Hematopoietic multipotent progenitor cell treated with erythropoietin and hydrocortisone succinate and interleukin-3 and kit ligand, for 4 days (in vitro differentiated cells): ENCODE measurements at regions not wholly inside any gene's neighbourhood (a gene's known extent, or its start where the extent isn't known, plus 50 kb on each side); places are given as distances from the start of the nearest gene placed in this dataset.

Experiments used
- DNase-seq: peaks from one replicate; pipeline ENCODE4 v3.0.0-alpha.2; 2015

DNA sequence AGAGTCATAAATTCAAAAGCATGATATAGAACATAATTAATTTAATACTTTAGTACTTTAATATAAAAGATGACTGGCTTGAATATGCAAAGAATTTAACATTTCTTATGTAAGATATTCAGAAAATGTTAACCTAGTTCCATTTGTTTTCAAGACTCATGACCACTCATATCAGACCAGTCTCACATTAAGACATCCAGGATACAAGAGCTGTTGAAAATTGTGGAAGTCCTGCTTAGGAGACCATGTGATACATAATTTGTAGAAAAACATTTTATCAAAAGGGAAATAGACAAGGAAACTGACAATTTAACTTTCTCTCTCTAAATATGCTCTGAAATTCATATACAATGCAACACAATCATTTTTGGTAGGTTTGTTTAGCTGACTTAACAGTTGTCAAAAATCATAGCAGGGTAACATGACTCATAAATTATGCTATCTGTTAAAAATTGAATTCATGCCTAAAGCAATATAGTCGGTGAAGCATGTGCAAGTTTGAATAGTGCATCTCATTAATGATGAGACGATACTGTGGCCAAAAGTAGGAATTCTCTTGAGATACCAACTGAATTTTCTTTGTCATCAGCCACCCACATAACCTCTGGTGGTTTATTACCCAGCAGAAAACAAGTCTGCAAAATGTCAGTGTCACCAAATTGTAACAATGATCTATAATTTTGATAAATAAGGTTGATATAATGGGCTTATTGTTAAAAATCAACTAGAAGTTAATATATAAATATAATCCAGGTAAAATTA lies 211.4 kb downstream of the GASK1B start:
- DNase-seq, result no peak

DNA sequence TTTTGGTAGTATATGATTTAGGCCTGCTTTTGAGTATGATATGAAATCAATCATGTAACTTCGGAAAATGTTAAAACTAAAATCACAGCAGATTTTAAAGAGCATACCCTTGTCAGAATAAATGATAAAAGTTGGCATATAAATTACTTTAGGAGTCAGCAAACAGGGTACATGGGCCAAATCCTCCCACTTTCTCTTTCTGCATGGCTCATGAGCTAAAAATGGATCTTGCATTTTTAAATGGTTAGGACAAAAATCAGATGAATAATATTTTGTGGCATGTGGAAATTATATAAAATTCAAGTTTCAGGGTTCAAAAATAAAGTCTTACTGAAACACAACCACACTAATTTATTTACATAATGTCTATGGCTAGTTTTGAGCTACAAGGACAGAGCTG lies 214.9 kb downstream of the GASK1B start:
- no peak for DNase-seq

DNA sequence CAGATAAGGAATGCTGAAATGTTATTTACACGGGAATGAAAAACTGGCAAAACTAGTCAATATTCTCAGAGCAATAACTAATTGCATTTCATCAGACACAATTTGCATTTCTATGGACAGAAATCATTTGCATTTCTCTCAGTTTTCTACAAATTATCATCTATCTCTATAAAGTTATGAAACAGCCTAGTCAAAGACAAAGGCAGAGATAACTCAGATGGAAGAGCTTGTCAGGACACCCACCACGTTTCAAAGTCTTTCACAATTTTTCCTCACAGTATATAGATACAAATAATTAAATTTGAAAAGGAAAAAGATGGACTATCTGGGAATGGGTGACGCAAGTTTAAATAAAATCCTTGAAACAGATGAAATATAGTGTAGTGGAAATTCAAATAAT lies 230.8 kb downstream of the GASK1B start:
- DNase-seq, result no peak

DNA sequence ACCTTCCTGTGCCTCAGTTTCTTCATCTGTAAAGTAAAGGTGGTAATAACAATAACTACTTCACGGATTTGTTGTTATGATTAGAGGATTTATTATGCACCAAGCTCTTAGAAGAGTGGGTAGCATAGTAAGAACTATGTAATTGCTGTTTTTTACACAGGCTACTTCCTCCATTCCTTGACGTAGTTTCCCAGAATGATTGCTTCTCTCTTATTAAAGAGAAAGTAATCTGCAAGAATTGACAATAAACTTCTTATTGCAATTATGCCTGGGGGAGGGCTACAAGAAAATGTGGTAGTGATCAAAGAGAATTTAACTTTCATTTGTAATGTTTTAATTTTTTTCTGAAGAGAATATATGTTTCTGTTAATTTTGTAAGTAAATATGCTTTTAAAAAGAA lies 238.7 kb downstream of the GASK1B start:
- no peak for DNase-seq

DNA sequence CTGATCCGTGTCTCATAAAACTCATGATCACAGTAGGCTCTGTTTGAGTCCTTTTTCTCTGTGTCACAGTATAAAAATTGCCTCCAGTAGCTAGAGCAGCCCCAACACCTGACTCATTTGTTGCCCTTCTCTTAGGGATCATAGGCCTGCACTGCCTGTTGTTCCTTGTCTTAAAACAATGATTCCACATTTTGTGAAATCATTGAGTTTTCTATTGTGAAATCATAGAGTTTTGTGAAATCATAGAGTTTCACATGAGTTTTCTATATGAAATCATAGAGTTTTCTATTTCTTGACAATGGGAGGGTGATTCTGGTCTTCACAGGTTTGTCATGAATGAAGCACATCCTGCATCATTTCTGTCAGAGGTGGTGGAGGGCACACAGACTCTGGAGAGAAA lies 239.9 kb downstream of the GASK1B start:
- DNase-seq, result no peak

DNA sequence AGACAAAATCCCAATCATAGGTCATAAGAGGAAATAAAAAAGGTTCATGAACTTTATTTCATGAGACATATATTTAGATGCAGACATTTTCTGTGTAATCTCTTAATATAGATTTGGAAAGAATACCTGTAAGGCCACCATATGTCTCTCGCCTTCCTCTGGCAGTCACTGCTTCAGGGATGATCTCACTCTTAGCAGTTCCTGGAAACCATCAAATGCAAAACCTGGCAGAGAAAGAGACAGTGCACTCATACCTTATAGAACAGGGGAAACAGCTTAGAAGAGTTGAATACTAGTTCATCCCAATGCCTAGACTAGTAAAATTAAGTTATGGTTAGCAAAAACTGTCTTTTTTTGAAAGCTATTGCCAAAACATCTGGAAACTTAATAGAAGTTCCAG lies 243.3 kb downstream of the GASK1B start:
- DNase-seq, result no peak

DNA sequence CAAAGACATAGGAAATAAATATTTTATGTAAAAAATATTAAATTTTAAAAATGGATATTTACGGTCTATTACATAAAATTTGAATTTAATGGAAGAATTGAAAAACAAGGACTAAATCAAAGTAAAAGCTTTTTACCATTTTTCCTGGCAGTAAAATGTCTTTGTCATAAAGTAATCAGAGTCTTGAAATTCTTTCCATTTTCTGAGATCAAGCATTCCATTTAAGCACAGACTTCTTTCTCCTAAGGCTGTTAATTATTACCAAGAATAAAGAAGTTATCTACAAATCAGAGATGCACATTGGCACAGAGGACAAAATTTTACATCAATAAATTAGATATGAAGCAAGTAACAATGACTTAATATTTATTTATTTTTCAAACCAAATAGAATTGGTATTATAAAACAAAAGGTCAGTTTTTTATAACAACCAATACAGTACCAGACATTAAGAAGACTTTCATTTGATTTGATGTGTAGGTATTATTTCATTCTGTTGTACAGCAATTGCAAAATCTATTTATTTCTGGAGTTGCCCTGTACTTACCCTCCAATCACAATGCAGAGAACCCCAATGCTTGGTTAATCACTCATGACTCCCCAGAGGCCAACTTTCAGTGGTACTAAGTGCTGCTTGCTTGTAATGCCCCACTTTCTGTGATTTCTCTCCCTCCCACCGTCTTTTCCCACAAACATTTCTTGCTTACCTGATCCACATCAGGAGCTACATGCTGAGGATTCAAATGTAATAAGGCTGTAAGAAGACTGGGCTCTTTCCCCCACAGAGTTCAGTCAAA lies 254.6 kb downstream of the GASK1B start:
- DNase-seq, result no peak

DNA sequence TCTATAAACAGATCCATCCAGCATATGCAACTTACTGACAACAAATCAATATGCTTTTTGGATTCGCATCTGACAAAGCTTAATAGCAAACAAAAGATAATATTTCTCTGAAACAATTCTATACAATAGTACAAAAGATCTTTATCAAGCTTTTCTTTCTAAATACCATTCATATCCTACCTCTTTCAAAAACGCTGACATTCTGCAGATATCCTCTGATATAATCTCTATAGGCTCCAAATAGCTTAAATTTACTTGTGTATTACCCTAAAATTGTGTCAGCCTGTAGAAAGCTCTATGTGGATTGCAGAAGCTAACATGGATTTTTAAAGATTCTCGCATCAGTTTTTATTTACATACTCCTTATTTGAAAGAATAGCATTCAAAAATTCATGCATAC lies 260.6 kb downstream of the GASK1B start:
- DNase-seq, result no peak

DNA sequence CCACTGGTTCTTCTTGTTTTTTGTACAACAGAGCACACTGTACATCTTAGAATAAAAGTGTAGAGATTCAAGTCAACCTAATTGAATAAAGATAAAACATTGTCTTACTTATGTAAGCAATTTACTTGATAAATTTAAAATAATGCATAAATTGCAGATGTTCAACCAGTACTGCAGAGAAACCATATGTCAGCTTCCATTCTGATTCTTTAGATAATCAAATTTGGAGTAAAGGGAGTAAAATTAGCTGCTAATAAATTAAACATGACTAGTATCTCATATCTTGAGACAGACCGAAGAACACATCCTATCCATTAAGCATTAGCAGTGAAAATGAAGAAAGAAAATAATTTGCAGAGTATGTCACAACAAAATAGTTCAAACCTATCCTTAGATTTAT lies 261.2 kb downstream of the GASK1B start:
- DNase-seq, result no peak

DNA sequence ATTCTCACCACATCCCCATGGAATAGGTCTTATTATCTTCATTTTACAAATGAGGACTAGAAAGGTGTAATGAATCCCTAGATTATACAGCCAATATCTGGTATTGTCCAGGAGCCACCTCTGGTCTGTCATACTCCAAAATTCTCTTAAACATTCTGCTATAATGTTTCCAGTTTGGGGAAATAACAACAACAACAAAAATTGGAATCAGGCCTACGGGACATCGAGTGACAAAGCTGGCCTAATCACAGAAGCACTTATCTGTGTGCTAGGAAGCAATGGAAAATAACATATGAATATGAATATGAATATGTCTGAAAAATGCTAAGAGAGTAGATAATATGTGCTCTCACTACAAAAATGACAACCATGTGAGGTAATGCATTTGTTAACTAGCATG lies 264.1 kb downstream of the GASK1B start:
- DNase-seq, result no peak

DNA sequence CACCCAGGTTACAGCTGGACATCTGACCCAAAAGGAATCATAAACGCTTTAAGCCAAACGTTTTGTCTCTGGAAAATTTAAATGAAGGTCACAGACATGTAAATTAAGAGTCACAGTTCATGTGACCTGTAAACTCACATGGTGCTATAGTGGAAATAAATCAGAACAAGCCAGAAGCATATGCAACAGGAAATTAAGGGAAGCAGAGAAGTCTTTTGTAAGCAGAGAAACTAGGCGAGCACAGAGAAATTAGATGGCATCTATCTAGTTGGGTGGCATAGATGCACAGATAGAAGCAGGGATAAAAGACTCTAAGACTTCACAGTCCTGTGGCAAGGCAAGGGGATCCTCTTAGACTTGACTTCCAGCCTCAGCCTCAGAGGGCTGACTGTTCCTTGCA lies 264.8 kb downstream of the GASK1B start:
- no peak for DNase-seq

DNA sequence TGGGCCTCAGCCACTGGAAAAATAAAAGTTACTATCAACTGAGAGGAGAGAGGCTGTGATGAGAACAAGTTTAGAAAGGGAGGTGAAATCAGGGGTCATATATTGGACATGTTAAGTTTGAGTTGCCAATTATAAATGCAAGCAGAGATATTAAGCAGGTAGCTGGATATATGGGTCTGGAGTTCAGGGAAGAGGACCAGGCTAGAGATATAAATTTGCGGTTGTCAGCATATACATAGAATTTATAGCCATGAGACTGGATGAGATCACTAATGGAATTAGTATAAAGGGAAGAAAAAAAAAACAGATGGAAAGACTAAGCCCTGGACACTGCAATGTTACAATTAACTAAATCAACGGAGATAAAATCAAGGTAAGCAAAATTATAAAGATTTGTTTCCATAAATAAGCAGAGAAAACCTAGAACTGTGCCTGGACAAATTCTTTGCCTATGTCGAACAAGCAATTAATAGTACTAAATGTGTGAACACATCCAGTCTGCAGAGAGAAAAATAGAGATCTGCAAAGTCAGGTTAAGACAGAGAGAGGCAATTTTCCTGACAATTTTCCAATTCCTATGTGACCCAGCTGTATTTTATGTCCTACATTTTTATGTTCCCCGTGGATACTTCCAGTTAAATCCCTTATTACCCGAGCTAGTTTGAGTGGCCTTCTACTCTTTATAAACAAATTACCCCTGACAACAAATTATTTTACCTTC lies 265.4 kb downstream of the GASK1B start:
- no peak for DNase-seq

DNA sequence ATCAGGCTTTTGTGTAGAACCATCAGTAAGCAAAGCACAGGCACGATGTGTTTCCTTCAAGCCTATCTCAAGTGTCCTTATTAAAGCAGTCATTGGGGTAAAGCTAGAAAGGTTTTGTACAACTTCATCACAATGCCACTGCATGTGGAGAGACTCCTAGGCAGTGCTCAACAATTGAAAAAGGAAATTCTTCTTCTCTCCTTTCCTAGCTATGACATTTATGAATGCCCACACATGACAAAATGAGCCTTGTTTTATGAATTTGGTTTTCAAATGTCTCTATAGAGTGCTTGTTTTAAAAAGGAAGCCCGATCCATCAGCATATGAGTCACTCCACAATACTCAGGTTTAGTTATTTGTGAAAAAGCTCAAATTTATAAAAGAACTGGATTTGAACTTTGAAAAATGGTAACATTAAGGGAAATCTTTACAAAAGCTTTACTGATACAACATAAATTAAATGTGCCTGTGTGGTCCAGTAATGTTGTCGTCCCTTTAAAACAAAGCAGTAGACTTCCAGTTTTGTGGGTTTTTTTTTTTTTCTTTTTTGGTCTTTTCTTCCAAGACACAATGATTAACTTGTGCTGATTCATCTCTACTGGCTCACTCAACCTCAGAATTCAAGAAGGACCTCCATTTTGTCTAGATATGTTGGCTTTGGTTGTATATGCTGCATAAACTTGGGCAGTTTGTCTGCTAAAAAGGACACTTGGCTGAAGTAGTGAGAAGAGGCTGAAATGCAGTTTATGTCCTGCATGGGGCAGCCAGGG lies 273.8 kb downstream of the GASK1B start:
- no peak for DNase-seq

DNA sequence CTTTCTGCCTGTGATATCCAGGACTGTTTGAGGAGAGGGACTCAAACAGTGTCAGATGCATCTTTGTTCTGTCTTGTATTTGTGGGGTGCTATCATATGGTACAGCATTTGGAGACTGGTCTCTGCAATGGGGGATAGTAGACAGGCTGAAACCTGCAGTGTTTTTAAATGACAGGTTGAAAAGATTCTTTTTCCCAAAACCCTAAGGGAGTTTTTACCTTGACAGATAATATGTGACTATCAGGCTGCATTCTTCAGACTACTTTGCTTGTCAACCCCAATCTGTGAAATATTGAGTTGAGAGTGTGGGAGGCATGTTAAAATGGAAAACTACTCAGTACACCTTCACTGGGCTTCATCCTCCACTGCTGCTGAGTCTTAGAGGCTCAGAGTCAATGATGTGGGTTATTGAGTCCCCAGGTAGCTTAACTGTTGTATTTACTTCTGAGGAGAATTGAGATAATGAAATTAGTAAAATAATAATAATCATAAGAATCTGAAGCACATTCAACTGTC lies 274.9 kb downstream of the GASK1B start:
- DNase-seq, result no peak

DNA sequence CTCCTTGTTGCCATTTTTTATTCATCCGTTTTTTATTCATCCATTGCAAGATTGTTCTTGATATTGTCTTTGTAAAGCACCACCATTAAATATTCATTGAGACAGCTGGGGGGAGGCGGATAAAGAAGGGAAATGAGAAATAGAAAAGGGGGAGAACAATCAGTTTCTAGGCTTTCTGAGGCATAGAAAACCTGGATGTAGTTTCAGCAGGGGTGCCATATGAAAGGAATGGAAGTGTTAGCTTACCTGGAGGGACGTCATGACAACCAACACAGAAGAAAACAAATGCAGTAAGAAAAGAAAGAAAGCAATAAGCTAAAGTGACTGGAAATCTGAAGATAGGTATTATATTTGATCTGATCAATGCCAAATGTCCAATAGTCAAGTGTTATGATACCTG lies 276.1 kb downstream of the GASK1B start:
- DNase-seq, result no peak

DNA sequence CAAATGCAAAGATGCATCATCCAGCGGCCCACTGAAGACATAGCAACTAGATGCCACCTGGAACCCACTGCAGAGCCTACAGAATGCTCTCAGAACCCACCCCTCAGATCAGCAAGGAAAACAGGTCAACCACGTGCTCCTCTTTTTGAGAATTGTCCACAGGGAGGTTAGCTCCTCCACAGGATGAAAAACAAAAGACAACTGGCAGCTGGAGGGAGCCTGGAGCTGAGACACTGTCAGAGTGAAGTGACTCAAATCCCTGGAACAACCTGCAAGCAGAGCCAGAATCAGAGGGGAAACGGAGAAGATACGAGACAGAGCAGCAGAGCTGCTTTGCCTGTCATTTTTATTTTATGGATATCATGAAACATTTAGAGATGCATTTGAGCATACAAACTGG lies 277.6 kb downstream of the GASK1B start:
- DNase-seq, result no peak

DNA sequence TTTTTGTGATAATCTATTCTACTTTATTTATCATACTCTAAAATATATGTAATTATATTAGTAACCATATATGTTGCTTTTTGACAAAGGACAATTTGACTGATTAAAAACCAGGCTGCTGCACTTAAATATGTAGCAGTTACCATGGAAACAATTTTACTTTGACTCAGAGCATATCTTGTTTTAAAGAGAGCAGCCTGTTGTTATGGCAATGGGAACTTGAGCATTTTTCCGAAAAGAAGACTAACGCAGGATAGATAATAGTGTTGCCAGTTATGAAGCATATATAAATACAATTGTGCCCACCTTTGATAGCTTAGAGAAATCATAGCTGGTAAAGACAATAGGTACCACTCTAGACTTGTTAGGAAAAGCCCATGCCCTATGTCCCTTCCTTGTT lies 283.0 kb downstream of the GASK1B start:
- DNase-seq, result no peak

DNA sequence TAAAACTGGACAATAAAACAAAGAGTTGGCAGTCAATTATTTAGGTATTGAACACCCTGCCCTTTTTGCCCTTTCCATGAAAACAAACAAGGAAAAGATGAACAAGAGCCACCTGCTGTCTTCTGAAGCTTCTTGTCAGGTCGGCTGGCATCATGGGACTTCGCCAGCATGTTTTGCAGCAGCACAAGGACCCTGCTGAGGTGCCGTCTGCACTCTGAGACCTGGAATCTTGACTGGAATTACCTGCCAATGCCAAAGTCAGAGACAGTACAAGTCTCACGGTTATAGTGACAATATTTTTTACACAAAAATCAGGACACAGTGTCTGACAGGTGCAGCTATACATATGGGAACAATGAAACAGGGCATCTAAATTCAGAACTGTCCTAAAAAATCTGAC lies 284.5 kb downstream of the GASK1B start:
- DNase-seq, result no peak

DNA sequence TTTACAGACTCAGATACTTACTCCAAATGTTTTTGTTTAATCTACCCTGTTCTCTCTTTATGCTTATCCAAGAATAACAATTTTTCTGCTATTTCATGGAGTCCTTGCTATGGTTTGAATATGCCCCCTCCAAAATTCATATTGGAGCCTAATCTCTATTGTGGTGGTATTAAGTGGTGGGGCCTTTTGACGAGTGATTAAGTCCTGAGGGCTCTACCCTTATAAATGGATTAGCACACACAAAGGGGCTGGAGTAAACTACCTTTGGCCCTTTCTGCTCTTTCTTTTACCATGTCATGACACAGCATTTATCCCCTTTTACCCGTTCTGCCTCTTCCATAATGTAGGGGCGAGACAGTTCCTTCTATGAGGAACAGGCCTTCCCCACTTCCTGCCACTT lies 285.5 kb downstream of the GASK1B start:
- DNase-seq, result no peak

DNA sequence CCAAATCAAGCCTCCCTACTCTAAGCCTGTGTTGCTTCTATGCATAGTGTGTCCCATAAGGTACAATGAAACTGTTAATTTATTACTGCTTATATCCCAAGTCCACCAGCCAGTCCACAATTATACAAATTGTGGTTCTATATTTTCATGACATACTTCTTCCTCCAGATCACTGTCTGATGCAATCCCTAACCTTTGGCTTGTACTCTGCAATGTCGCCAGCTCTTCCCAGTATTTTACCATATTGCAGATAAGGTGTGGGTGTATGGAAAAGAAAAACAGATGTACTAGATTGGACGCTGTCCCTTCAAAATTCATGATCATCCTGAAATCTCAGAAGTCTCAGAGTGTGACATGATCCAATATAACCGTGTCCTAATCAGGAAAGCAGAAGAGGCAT lies 286.2 kb downstream of the GASK1B start:
- no peak for DNase-seq

DNA sequence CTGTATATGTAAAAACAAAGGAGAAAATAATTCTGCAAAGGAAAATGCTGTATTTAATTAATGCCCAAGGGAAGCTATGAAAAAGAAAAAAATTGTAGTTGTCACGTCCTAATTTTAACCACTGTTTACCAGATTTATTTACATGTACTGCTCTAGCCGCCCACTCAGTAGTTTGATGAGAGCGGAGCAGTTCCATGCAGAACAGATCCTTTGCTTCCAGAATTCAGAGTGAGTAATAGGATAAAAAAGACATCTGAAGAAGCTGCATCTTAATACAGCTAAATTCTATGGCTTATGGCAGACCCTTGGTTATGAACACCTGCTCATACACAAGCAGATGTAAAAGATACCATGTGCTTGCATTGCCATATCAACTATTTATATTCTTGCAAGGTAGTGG lies 287.0 kb downstream of the GASK1B start:
- DNase-seq, result no peak

DNA sequence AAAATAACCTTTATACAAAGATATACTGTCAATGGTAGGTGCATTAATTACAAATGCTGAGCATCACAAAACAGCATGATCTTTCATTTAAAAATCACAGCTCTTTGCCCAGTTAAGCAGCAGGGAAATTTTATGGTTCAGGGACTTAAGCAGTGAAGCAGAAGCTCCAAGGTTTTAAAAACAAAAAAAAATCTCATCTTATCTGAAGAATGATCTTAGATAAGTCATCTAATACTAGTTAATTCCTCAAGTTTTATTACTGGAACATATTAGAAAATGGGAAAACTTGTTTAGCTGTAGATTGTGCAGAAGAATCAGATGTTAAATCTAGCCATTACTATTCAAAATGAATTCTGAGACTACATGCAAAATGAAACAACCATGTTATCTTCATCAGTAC lies 289.9 kb downstream of the GASK1B start:
- no peak for DNase-seq

DNA sequence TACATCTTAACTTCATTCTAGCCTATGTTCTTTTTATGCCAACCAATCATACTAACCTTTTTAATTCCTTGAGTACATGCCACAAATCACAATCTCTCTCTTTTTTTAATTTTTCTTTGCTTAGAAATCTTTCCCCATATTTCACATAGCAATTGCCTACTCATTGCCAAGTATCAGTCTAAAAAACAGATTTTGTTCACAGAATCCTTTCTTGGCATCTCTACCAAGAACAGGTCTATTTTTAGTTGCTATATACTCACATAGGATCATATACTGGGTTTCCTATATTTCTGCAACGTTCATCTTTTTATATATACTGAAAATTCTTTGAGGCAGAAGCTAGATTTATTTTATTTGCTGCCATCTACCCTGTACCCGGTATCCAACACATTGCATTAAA lies 292.1 kb downstream of the GASK1B start:
- DNase-seq, result no peak
